RWPE1 (cell line): ENCODE measurements at regions not wholly inside any gene's neighbourhood (a gene's known extent, or its start where the extent isn't known, plus 50 kb on each side); places are given as distances from the start of the nearest gene placed in this dataset.

Experiments used
- CTCF ChIA-PET: fragments of 350-600 bp; sonication (Branson Sonifier 250); formaldehyde crosslinking; extraction: SDS; loops from one replicate; lab custom pipeline; 2021; lab: Yijun Ruan, JAX
- POLR2A ChIA-PET: fragments of 400-600 bp; formaldehyde crosslinking; extraction: SDS; loops from one replicate; lab custom pipeline; 2020; ENCODE audit warnings: antibody characterized with exemption; ENCODE audit not compliant: low non-redundant PET; lab: Yijun Ruan, JAX
- DNase-seq: peaks from one replicate; pipeline ENCODE4 v3.0.0; 2012; ENCODE audit warnings: low spot score
- H3K27ac ChIP-seq: fragments of 450-650 bp; 2 replicates; pipeline ENCODE4 v1.5.1; 2017
- TF ChIP-seq, protein P1 (sequence below): fragments of 450-650 bp; conservative IDR thresholded peaks from 2 replicates; pipeline ENCODE4 v1.5.1; 2017; ENCODE audit warnings: low read depth, mild to moderate bottlenecking

- DNase-seq: no peak
- POLR2A ChIA-PET: no interaction called here
- TF ChIP-seq, protein P1, sequence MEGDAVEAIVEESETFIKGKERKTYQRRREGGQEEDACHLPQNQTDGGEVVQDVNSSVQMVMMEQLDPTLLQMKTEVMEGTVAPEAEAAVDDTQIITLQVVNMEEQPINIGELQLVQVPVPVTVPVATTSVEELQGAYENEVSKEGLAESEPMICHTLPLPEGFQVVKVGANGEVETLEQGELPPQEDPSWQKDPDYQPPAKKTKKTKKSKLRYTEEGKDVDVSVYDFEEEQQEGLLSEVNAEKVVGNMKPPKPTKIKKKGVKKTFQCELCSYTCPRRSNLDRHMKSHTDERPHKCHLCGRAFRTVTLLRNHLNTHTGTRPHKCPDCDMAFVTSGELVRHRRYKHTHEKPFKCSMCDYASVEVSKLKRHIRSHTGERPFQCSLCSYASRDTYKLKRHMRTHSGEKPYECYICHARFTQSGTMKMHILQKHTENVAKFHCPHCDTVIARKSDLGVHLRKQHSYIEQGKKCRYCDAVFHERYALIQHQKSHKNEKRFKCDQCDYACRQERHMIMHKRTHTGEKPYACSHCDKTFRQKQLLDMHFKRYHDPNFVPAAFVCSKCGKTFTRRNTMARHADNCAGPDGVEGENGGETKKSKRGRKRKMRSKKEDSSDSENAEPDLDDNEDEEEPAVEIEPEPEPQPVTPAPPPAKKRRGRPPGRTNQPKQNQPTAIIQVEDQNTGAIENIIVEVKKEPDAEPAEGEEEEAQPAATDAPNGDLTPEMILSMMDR: no peak
- no peak overlapping the region for H3K27ac ChIP-seq
- CTCF ChIA-PET: no interaction called here
These were observed 302.5 kb downstream of the BMPER start for GRCh38 chr7:34207810-34208209.

DNA sequence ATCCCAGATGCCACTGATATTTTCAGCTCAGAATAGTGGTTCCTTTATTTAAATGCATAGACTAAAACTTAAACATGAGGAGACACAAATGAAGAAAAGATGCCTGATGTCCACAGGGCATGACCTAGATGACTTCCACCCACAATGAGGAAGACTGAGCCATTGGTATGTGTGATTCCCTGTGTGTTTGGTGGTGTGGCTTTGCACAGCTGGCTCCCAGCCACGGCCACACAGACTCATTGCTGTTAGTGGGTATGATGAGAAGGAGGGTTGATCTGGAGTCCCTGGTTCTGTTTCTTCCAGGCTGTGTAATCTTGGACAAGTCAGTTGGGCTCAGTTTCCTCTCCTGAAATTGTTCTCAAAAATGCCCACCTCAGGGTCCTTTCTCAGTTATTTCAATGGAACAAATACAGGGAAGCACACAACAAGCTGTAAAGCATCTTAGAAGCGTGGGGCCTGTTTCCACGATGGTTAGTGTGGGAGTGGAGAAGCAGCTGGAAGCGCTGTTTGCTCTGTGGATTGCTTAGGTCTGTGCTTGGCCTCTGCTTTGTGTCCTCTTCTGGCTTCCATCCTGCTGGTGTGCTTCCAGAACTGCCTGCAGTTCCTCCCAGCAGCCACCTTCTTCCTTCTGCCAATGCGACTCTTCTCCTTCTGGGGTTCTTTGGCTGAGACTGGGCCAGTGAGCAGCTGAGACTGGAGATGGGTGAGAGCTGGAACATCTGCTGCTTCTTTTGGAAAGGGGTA is 303.7 kb downstream of the BMPER start:
- POLR2A ChIA-PET: no interaction called here

DNA sequence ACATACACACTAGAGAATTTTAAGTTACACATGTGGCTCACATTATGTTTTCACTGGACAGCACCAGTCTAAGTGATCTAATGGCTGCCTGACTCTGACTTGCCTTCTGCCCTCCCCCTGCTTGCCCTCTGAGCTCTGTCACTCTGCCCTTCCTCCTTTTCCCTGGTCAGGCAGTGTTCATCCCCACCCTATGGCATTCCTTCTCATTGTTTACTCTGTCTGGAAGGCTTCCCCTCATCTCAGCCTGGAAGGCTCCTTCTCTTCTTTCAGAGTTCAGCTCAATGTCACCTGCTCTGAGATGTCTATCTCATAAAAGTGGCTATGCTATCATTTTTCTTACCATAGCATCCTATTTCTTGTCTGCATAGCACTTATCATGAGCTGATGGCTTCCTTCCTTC is 305.7 kb downstream of the BMPER start:
- TF ChIP-seq, protein P1: no peak

More for the DNA sequence above, 303.7 kb downstream of the BMPER start:
- CTCF ChIA-PET: no interaction called here
- H3K27ac ChIP-seq: no peak overlapping the region
- TF ChIP-seq, protein P1: no peak
- DNase-seq: no peak

DNA sequence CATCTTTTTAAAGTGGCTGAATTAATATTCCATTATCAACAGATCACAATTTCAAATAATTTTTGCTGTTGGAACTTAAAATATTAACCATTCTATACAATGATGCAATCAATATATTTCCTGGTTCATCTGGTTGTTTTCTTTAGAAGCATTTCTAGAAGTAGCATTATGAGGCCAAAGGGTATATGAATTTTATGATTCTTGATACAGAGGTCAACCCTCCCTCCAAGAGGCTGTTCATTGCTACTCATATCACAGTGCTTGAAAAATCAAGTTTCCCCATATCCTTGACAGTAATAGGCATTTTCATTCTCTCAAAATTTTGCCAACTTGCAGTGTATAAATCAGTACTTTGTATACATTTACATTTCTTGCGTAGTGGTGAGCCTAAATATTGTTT is 312.6 kb downstream of the BMPER start:
- TF ChIP-seq, protein P1: no peak
- POLR2A ChIA-PET: no interaction called here
- H3K27ac ChIP-seq: no peak overlapping the region
- CTCF ChIA-PET: no interaction called here
- DNase-seq: no peak

More for the DNA sequence above, 305.7 kb downstream of the BMPER start:
- no peak overlapping the region for H3K27ac ChIP-seq
- no peak for DNase-seq
- POLR2A ChIA-PET: no interaction called here
- CTCF ChIA-PET: no interaction called here

DNA sequence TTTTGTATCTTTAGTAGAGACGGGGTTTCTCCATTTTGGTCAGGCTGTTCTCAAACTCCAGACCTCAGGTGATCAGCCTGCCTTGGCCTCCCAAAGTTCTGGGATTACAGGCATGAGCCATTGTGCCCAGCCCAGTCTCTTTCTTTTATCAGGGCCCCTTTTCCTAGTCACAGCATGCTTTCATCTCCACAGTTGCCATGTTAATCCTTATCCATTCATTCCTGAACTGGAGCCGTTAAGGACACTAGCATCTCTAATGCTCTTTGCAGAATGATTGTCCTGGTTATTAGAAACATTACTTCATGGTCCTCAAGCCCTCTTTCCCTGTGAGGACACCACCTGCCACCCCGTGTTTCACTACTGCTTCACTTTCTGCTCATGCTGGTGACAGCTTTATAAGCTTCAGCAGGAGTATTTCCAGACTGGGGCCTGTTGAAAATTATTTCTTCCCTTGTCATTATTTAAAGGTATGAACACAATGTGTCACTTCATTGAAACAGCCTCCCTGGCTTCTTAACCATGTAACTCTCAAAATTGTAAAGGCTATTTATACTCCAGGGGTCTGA is 313.9 kb downstream of the BMPER start:
- no peak overlapping the region for H3K27ac ChIP-seq
- no peak for DNase-seq
- POLR2A ChIA-PET: no interaction called here
- CTCF ChIA-PET: no interaction called here
- TF ChIP-seq, protein P1: no peak

DNA sequence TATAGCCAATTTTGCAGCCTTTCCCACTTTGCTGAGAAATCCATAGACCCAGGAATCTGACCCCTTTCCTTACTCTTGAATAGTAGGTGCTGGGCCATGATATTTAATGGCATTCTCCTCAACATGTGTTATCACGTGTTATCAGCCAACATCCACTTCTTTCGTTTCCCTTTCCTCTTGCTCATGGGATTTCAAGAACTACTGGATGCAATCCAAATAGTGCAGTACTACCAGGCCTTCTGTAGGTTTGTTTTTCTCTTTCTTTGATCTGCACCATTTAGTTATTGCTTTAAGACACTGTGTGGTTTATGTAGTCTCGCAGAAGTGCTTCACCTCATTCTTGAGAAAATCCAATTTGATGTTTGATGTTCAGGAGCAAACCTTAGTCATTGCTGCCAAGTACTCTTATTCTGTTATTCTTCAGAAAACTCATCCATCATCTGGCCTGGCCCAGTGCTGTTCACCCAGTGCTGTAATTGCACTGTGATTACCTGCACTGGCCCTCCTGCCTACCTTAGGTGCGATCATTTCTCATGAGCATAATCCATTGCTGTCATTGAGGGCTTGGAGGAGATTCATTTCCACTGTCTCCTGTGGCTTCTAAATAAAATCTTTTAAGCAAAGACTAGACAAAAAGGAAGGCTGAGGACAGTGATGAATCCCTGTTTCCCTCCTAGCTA is 315.3 kb downstream of the BMPER start:
- TF ChIP-seq, protein P1: no peak
- POLR2A ChIA-PET: no interaction called here
- no peak for DNase-seq
- CTCF ChIA-PET: no interaction called here
- no peak overlapping the region for H3K27ac ChIP-seq
